22Rv1 (cell line): ENCODE measurements at regions not wholly inside any gene's neighbourhood (a gene's known extent, or its start where the extent isn't known, plus 50 kb on each side); places are given as distances from the start of the nearest gene placed in this dataset.

Experiments used
- ZFX ChIP-seq: fragments of 450-650 bp; IDR thresholded peaks from 2 replicates; pipeline ENCODE4 v1.6.1; 2017; ENCODE audit warnings: antibody characterized with exemption, borderline replicate concordance
- TF ChIP-seq, protein P1 (sequence below): fragments of 450-650 bp; IDR thresholded peaks from 2 replicates; pipeline ENCODE4 v1.5.1; 2017; ENCODE audit warnings: mild to moderate bottlenecking

DNA sequence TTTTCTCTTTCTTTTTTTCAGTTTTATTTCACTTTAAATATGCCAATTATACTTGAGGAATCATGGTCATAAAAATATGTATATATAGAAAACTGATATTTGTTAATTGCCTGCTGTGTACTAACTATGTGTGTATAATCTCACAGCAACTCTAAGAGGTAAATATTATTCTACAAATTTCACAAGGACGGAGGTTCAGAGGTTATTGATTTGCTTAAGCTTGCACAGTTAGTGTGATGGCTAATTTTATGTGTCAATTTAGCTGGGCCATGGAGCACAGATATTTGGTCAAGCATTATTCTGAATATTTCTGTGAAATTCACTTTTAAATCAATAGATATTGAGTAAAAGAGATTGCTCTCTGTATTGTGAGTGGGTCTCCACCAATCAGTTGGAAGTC, 75.7 kb upstream of the CENPW start:
- TF ChIP-seq, protein P1, sequence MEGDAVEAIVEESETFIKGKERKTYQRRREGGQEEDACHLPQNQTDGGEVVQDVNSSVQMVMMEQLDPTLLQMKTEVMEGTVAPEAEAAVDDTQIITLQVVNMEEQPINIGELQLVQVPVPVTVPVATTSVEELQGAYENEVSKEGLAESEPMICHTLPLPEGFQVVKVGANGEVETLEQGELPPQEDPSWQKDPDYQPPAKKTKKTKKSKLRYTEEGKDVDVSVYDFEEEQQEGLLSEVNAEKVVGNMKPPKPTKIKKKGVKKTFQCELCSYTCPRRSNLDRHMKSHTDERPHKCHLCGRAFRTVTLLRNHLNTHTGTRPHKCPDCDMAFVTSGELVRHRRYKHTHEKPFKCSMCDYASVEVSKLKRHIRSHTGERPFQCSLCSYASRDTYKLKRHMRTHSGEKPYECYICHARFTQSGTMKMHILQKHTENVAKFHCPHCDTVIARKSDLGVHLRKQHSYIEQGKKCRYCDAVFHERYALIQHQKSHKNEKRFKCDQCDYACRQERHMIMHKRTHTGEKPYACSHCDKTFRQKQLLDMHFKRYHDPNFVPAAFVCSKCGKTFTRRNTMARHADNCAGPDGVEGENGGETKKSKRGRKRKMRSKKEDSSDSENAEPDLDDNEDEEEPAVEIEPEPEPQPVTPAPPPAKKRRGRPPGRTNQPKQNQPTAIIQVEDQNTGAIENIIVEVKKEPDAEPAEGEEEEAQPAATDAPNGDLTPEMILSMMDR = no peak
- TF ChIP-seq ZFX = no peak
